ENCODE measurements at regions not wholly inside any gene's neighbourhood (a gene's known extent, or its start where the extent isn't known, plus 50 kb on each side); places are given as distances from the start of the nearest gene placed in this dataset.
A peak's percentile ranks its signal among the peaks of the same experiment; 100 is the strongest.

GRCh38 chr2:213202011-213202410 is 50.6 kb upstream of the IKZF2 start:
- DNase-seq (ENCODE audit: insufficient read length, low spot score) (no peak), FAIRE-seq (no peak)
- TF ChIP-seq TAF1 (IDR thresholded peaks at IDR 0.05; ENCODE audit: low read depth, low read length): no peak
- no peak for TF ChIP-seq SPI1 (IDR thresholded peaks at IDR 0.05; ENCODE audit: low read depth, low read length)
- TF ChIP-seq PAX5 (IDR thresholded peaks at IDR 0.05; ENCODE audit: insufficient read depth, low read length, severe bottlenecking): no peak
- no peak for TF ChIP-seq POLR2A (IDR thresholded peaks at IDR 0.05; ENCODE audit: low read depth, low read length)
- TF ChIP-seq POLR2AphosphoS5 (IDR thresholded peaks at IDR 0.05; ENCODE audit: low read depth, low read length): no peak
- TF ChIP-seq POU2F2 (IDR thresholded peaks at IDR 0.05; ENCODE audit: low read depth, low read length): no peak

GRCh38 chr2:213205944-213206343 is 54.5 kb upstream of the IKZF2 start:
- peak; percentile 67 for FAIRE-seq

DNA sequence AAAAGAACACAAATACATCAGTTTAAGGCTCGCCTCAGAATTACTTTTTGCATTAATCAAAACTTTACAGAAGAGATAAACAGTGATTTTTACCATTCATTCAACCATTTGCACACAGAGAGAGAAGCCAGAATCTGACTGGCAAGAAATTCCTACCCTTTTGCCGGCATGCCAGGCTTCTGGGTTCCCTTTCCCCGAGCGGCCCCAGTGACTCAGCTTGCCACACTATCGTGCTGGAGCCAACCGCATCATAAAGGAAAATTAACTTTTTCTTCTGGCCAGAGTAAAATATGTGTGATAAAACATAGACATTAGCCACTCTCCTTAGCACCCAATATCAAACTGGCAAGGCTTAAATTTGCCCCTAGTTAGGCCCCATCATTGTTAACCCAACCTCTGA is 61.8 kb upstream of the IKZF2 start:
- no peak for TF ChIP-seq TAF1 (IDR thresholded peaks at IDR 0.05; ENCODE audit: low read depth, low read length)
- no peak for TF ChIP-seq SPI1 (IDR thresholded peaks at IDR 0.05; ENCODE audit: low read depth, low read length)
- no peak for TF ChIP-seq POLR2A (IDR thresholded peaks at IDR 0.05; ENCODE audit: low read depth, low read length)
- TF ChIP-seq PAX5 (IDR thresholded peaks at IDR 0.05; ENCODE audit: insufficient read depth, low read length, severe bottlenecking): no peak
- no peak for TF ChIP-seq POLR2AphosphoS5 (IDR thresholded peaks at IDR 0.05; ENCODE audit: low read depth, low read length)
- TF ChIP-seq POU2F2 (IDR thresholded peaks at IDR 0.05; ENCODE audit: low read depth, low read length): no peak
- DNase-seq (ENCODE audit: insufficient read length, low spot score) (no peak), FAIRE-seq (no peak)

More at GRCh38 chr2:213205944-213206343, 54.5 kb upstream of the IKZF2 start:
- no peak for TF ChIP-seq TAF1 (IDR thresholded peaks at IDR 0.05; ENCODE audit: low read depth, low read length)
- no peak for TF ChIP-seq POU2F2 (IDR thresholded peaks at IDR 0.05; ENCODE audit: low read depth, low read length)
- TF ChIP-seq POLR2A (IDR thresholded peaks at IDR 0.05; ENCODE audit: low read depth, low read length): no peak
- no peak for TF ChIP-seq PAX5 (IDR thresholded peaks at IDR 0.05; ENCODE audit: insufficient read depth, low read length, severe bottlenecking)
- TF ChIP-seq SPI1 (IDR thresholded peaks at IDR 0.05; ENCODE audit: low read depth, low read length): no peak
- DNase-seq (ENCODE audit: insufficient read length, low spot score): no peak

- no peak for TF ChIP-seq POLR2A (IDR thresholded peaks at IDR 0.05; ENCODE audit: low read depth, low read length)
- TF ChIP-seq POLR2AphosphoS5 (IDR thresholded peaks at IDR 0.05; ENCODE audit: low read depth, low read length): no peak
- TF ChIP-seq TAF1 (IDR thresholded peaks at IDR 0.05; ENCODE audit: low read depth, low read length): no peak
- no peak for TF ChIP-seq POU2F2 (IDR thresholded peaks at IDR 0.05; ENCODE audit: low read depth, low read length)
- TF ChIP-seq SPI1 (IDR thresholded peaks at IDR 0.05; ENCODE audit: low read depth, low read length): no peak
- no peak for TF ChIP-seq PAX5 (IDR thresholded peaks at IDR 0.05; ENCODE audit: insufficient read depth, low read length, severe bottlenecking)
- FAIRE-seq (no peak), DNase-seq (ENCODE audit: insufficient read length, low spot score) (no peak)
Measured at GRCh38 chr2:213214209-213214608, 62.8 kb upstream of the IKZF2 start.

DNA sequence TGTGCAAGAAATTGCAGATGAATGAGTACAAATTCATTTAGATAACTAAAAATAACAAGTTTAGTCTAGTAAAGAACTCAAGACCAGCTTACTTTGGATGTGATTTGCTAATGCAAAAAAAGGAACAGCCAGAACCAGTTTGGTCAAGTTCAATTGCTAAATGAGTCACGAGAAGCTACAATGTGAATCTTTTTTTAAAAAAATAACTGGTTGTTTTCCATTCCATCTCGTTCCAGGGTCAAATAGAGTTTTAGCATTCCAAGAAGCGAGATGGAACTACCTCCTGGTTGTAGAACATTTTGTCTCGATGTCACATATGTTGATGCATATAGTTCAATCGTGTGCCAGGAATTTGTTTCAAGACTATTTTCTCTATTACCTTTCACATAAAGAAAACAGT is 65.0 kb upstream of the IKZF2 start:
- TF ChIP-seq SPI1 (IDR thresholded peaks at IDR 0.05; ENCODE audit: low read depth, low read length): peak; percentile 41; the same call in 1 of the 2 replicates
- no peak for TF ChIP-seq POLR2A (IDR thresholded peaks at IDR 0.05; ENCODE audit: low read depth, low read length)
- FAIRE-seq (peak; percentile 80), DNase-seq (ENCODE audit: insufficient read length, low spot score) (no peak)

DNA sequence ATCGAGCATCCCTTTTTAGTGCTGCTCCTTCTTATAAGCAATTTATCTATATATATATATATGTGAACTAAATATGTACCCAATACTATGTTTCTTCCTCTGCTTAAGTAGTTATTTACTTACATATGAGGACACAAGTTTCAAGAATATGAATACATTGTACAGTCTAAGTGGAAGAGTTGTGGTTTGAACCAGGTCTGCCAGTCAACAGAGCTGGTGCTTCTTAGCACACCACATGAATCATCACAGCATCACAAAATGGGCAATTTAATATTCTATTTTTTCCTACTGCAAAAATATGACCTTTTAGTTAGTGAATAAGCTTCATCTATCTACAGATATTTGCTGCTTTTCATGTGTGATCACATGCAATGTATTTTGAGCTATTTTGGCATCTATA is 64.4 kb upstream of the SPAG16 start:
- DNase-seq (ENCODE audit: insufficient read length, low spot score) (no peak), FAIRE-seq (no peak)
- TF ChIP-seq POU2F2 (IDR thresholded peaks at IDR 0.05; ENCODE audit: low read depth, low read length) (no peak), TAF1 (IDR thresholded peaks at IDR 0.05; ENCODE audit: low read depth, low read length) (no peak), PAX5 (IDR thresholded peaks at IDR 0.05; ENCODE audit: insufficient read depth, low read length, severe bottlenecking) (no peak), POLR2A (IDR thresholded peaks at IDR 0.05; ENCODE audit: low read depth, low read length) (no peak), SPI1 (IDR thresholded peaks at IDR 0.05; ENCODE audit: low read depth, low read length) (no peak), POLR2AphosphoS5 (IDR thresholded peaks at IDR 0.05; ENCODE audit: low read depth, low read length) (no peak)

- DNase-seq (ENCODE audit: insufficient read length, low spot score) (no peak), FAIRE-seq (peak; percentile 43)
- TF ChIP-seq POLR2A (IDR thresholded peaks at IDR 0.05; ENCODE audit: low read depth, low read length): no peak
- no peak for TF ChIP-seq POU2F2 (IDR thresholded peaks at IDR 0.05; ENCODE audit: low read depth, low read length)
- TF ChIP-seq SPI1 (IDR thresholded peaks at IDR 0.05; ENCODE audit: low read depth, low read length): no peak
- no peak for TF ChIP-seq PAX5 (IDR thresholded peaks at IDR 0.05; ENCODE audit: insufficient read depth, low read length, severe bottlenecking)
- no peak for TF ChIP-seq TAF1 (IDR thresholded peaks at IDR 0.05; ENCODE audit: low read depth, low read length)
- no peak for TF ChIP-seq POLR2AphosphoS5 (IDR thresholded peaks at IDR 0.05; ENCODE audit: low read depth, low read length)
Measured at GRCh38 chr2:213220967-213221603, 63.2 kb upstream of the SPAG16 start.

DNA sequence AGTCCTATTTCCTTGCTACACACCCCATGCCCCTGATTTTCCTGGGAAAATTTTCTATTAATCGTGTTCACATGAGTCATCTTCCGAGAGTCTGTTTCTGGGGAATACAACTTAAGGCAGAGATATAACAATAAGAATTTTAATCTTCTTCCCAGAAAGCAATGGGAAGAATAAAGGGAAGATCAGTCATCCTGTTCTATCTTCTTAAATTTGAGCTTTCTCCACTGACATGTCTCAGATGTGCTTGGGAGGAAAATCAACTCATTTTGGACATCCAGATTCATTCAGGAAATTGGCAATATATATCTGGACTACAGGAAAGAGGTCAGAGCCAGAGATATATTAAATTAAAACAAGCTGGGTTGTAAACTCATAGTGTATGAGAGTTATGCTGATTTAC is 62.3 kb upstream of the SPAG16 start:
- TF ChIP-seq POLR2AphosphoS5 (IDR thresholded peaks at IDR 0.05; ENCODE audit: low read depth, low read length) (no peak), POU2F2 (IDR thresholded peaks at IDR 0.05; ENCODE audit: low read depth, low read length) (no peak)
- no peak for DNase-seq (ENCODE audit: insufficient read length, low spot score)
- no peak for FAIRE-seq

GRCh38 chr2:213224366-213224765 is 59.9 kb upstream of the SPAG16 start:
- TF ChIP-seq POU2F2 (IDR thresholded peaks at IDR 0.05; ENCODE audit: low read depth, low read length) (no peak), SPI1 (IDR thresholded peaks at IDR 0.05; ENCODE audit: low read depth, low read length) (no peak), POLR2AphosphoS5 (IDR thresholded peaks at IDR 0.05; ENCODE audit: low read depth, low read length) (no peak), PAX5 (IDR thresholded peaks at IDR 0.05; ENCODE audit: insufficient read depth, low read length, severe bottlenecking) (no peak), TAF1 (IDR thresholded peaks at IDR 0.05; ENCODE audit: low read depth, low read length) (no peak), POLR2A (IDR thresholded peaks at IDR 0.05; ENCODE audit: low read depth, low read length) (no peak)
- DNase-seq (ENCODE audit: insufficient read length, low spot score) (no peak), FAIRE-seq (peak; percentile 66)

DNA sequence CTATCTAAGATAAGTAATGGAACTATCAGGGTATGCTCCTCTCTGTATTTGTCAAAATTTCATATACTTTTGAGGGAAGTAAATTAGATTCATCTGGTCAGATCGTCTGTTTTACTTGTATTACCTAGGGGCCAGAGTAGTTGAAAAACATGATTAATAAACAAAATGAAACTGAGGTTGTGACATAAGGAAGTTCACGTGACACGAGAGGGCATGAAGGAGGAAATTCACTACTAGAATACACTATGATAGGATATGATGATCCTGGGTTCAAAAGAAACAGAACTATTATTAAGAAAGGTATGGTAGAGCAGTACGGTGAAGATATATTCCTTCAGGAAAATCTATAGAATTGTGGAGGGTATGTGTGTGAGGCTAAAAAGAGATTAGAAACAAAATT is 58.4 kb upstream of the SPAG16 start:
- no peak for DNase-seq (ENCODE audit: insufficient read length, low spot score)
- FAIRE-seq: peak; percentile 47
- TF ChIP-seq POU2F2 (IDR thresholded peaks at IDR 0.05; ENCODE audit: low read depth, low read length): no peak
- no peak for TF ChIP-seq PAX5 (IDR thresholded peaks at IDR 0.05; ENCODE audit: insufficient read depth, low read length, severe bottlenecking)
- no peak for TF ChIP-seq TAF1 (IDR thresholded peaks at IDR 0.05; ENCODE audit: low read depth, low read length)
- TF ChIP-seq POLR2AphosphoS5 (IDR thresholded peaks at IDR 0.05; ENCODE audit: low read depth, low read length): no peak
- TF ChIP-seq SPI1 (IDR thresholded peaks at IDR 0.05; ENCODE audit: low read depth, low read length): no peak
- no peak for TF ChIP-seq POLR2A (IDR thresholded peaks at IDR 0.05; ENCODE audit: low read depth, low read length)

All from GM12891 (cell line).